ENCODE measurements at regions not wholly inside any gene's neighbourhood (a gene's known extent, or its start where the extent isn't known, plus 50 kb on each side); places are given as distances from the start of the nearest gene placed in this dataset.

- no peak for TF ChIP-seq CTCF (IDR thresholded peaks at IDR 0.05)
- TF ChIP-seq POLR2A (IDR thresholded peaks at IDR 0.05) = no peak
- TF ChIP-seq POLR2AphosphoS5 (IDR thresholded peaks at IDR 0.05) = no peak
Observed at GRCh38 chr3:24605511-24606028, 110.9 kb upstream of the THRB start.

All from suprapubic skin (tissue), 4 donors.